H1 (cell line): ENCODE measurements at regions not wholly inside any gene's neighbourhood (a gene's known extent, or its start where the extent isn't known, plus 50 kb on each side); places are given as distances from the start of the nearest gene placed in this dataset.

Experiments
- ASH2L ChIP-seq: fragments of 200-600, 300-600 bp; sonication (generic); IDR thresholded peaks from one replicate; pipeline ENCODE4 v1.7.1; 2017; ENCODE audit warnings: low read length
- CEBPB ChIP-seq: IDR thresholded peaks from 2 replicates; pipeline ENCODE4 v1.6.1; 2012; ENCODE audit warnings: low read depth, low read length
- KDM4A ChIP-seq: IDR thresholded peaks from one replicate; pipeline ENCODE4 v1.7.1; 2012; ENCODE audit warnings: low read depth, mild to moderate bottlenecking, moderate library complexity, low read length, inconsistent platforms; ENCODE audit not compliant: severe bottlenecking
- TF ChIP-seq, protein P1 (sequence below): fragments of 300-600 bp; sonication (generic); IDR thresholded peaks from 2 replicates; pipeline ENCODE4 v1.7.1; 2012; ENCODE audit warnings: low read length, moderate library complexity, mild to moderate bottlenecking, inconsistent platforms; ENCODE audit not compliant: insufficient replicate concordance

DNA sequence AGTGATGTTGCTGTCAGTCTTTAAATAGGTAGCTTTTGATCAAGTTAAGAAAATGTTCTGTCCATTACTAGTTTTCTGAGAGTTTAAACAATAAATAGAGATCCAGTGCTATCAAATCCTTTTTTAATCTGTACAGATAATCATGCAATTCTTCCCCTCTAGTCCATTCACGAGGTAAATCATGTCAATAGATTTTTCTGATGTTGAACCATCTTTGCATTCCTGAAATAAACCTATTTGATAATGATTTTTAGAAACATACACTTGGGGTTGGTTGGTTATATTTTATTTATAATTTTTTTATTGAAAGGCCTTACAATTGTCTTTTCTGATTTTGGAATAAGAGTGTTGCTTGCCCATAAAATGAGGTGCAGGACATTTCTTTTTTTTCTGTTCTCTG is 95.0 kb downstream of the FAM53A start (continued):
- TF ChIP-seq, protein P1, sequence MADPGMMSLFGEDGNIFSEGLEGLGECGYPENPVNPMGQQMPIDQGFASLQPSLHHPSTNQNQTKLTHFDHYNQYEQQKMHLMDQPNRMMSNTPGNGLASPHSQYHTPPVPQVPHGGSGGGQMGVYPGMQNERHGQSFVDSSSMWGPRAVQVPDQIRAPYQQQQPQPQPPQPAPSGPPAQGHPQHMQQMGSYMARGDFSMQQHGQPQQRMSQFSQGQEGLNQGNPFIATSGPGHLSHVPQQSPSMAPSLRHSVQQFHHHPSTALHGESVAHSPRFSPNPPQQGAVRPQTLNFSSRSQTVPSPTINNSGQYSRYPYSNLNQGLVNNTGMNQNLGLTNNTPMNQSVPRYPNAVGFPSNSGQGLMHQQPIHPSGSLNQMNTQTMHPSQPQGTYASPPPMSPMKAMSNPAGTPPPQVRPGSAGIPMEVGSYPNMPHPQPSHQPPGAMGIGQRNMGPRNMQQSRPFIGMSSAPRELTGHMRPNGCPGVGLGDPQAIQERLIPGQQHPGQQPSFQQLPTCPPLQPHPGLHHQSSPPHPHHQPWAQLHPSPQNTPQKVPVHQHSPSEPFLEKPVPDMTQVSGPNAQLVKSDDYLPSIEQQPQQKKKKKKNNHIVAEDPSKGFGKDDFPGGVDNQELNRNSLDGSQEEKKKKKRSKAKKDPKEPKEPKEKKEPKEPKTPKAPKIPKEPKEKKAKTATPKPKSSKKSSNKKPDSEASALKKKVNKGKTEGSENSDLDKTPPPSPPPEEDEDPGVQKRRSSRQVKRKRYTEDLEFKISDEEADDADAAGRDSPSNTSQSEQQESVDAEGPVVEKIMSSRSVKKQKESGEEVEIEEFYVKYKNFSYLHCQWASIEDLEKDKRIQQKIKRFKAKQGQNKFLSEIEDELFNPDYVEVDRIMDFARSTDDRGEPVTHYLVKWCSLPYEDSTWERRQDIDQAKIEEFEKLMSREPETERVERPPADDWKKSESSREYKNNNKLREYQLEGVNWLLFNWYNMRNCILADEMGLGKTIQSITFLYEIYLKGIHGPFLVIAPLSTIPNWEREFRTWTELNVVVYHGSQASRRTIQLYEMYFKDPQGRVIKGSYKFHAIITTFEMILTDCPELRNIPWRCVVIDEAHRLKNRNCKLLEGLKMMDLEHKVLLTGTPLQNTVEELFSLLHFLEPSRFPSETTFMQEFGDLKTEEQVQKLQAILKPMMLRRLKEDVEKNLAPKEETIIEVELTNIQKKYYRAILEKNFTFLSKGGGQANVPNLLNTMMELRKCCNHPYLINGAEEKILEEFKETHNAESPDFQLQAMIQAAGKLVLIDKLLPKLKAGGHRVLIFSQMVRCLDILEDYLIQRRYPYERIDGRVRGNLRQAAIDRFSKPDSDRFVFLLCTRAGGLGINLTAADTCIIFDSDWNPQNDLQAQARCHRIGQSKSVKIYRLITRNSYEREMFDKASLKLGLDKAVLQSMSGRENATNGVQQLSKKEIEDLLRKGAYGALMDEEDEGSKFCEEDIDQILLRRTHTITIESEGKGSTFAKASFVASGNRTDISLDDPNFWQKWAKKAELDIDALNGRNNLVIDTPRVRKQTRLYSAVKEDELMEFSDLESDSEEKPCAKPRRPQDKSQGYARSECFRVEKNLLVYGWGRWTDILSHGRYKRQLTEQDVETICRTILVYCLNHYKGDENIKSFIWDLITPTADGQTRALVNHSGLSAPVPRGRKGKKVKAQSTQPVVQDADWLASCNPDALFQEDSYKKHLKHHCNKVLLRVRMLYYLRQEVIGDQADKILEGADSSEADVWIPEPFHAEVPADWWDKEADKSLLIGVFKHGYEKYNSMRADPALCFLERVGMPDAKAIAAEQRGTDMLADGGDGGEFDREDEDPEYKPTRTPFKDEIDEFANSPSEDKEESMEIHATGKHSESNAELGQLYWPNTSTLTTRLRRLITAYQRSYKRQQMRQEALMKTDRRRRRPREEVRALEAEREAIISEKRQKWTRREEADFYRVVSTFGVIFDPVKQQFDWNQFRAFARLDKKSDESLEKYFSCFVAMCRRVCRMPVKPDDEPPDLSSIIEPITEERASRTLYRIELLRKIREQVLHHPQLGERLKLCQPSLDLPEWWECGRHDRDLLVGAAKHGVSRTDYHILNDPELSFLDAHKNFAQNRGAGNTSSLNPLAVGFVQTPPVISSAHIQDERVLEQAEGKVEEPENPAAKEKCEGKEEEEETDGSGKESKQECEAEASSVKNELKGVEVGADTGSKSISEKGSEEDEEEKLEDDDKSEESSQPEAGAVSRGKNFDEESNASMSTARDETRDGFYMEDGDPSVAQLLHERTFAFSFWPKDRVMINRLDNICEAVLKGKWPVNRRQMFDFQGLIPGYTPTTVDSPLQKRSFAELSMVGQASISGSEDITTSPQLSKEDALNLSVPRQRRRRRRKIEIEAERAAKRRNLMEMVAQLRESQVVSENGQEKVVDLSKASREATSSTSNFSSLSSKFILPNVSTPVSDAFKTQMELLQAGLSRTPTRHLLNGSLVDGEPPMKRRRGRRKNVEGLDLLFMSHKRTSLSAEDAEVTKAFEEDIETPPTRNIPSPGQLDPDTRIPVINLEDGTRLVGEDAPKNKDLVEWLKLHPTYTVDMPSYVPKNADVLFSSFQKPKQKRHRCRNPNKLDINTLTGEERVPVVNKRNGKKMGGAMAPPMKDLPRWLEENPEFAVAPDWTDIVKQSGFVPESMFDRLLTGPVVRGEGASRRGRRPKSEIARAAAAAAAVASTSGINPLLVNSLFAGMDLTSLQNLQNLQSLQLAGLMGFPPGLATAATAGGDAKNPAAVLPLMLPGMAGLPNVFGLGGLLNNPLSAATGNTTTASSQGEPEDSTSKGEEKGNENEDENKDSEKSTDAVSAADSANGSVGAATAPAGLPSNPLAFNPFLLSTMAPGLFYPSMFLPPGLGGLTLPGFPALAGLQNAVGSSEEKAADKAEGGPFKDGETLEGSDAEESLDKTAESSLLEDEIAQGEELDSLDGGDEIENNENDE: no peak
- no peak for TF ChIP-seq CEBPB
- no peak for TF ChIP-seq ASH2L
- TF ChIP-seq KDM4A: no peak
- TF ChIP-seq, all 59 proteins: peak for 0
